NCI-H524 (cell line): ENCODE measurements at regions not wholly inside any gene's neighbourhood (a gene's known extent, or its start where the extent isn't known, plus 50 kb on each side); places are given as distances from the start of the nearest gene placed in this dataset.
A peak's percentile ranks its signal among the peaks of the same experiment; 100 is the strongest.

Experiments used
- DNase-seq, 2 experiments: peaks; one replicate each; lab custom pipeline; 2025; lab: John Stamatoyannopoulos, UW

GRCh38 chr4:3343358-3343757, 50.5 kb downstream of the RGS12 start:
- DNase-seq: no peak

GRCh38 chr4:3344104-3344503, 51.3 kb downstream of the RGS12 start:
- no peak for DNase-seq

DNA sequence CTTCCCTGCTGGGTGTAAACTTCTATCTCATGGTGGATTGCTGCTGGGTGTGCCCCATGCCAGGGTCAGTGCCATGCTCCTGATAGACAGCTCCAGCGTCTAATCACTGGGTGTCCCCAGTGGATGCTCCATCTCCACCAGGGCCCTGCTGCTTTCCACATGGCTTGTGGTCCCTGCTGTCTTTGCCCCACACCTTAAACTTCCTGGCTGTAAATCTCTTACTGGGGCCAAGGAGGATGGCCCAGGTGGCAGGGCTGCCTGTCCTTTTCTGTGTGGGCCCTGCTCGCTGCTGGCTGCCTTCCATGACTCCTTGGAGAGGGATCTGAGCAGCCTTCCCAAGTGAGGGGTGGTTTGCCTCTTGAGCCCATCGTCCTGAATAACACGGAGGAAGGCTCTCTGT, 51.8 kb downstream of the RGS12 start:
- no peak for DNase-seq

- no peak for DNase-seq
Measured at GRCh38 chr4:3345384-3345783, 52.6 kb downstream of the RGS12 start.

DNA sequence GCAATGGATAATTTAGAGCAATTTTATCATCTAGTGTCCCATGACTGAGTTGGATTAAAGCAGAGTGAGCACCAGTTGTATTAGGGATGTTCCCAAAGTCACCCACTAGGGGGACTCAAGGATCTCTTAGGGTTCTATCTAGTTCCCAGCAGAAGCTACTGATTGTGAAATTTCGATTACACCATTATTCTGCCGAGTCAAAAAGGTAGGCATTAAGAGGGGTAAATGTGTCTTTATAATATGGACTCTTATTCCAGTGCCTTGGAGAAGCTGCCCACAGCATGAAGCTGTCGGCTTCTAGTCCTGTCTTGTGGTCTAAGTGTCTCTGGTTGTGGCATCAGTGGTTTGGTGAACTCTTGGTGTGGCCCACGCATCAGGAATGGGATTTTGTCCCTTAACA, 53.3 kb downstream of the RGS12 start:
- peak in 1 of 2 experiments; percentile 68 for DNase-seq

DNA sequence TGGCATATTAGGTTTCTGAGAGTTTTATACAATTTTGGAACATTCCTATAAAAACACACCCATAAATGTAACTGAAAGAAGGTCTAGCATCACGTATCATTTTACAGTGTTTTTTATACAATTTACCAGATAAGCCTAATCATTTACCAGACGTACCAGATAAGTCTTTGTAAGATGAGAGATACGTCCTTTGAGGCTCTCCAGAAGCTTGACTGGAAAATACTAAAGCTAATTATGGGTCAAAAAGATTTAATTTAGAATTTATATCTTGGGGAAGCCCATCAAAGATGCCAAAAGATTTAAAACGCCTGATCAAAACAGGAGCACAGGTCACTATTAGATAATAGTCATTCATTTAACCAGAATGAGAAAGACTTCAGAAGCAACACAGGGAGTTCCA, 55.0 kb downstream of the RGS12 start:
- no peak for DNase-seq

GRCh38 chr4:3348621-3349020, 55.8 kb downstream of the RGS12 start:
- no peak for DNase-seq

- DNase-seq: no peak
Measured at GRCh38 chr4:3349116-3349515, 56.3 kb downstream of the RGS12 start.

- DNase-seq: no peak
Measured at GRCh38 chr4:3351997-3352396, 59.2 kb downstream of the RGS12 start.

DNA sequence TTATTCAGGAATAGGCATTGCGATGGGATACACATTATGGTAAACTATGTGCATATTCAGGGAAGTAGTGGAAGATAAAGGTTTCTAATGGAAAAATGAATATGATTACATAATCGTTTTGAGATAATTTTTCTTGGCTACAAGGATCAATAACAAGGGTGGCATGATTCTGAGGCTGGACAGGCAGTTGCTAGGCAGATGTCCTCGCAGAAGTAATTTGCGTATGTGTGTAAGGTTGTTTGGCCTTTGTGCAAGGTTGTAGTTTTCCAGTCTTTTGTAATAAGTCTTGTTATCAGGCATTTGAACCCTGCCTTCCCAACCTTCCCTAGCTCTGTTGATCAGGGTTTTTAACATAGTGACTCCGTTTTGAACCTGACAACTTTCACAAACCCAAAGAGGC, 59.7 kb downstream of the RGS12 start:
- DNase-seq: no peak

DNA sequence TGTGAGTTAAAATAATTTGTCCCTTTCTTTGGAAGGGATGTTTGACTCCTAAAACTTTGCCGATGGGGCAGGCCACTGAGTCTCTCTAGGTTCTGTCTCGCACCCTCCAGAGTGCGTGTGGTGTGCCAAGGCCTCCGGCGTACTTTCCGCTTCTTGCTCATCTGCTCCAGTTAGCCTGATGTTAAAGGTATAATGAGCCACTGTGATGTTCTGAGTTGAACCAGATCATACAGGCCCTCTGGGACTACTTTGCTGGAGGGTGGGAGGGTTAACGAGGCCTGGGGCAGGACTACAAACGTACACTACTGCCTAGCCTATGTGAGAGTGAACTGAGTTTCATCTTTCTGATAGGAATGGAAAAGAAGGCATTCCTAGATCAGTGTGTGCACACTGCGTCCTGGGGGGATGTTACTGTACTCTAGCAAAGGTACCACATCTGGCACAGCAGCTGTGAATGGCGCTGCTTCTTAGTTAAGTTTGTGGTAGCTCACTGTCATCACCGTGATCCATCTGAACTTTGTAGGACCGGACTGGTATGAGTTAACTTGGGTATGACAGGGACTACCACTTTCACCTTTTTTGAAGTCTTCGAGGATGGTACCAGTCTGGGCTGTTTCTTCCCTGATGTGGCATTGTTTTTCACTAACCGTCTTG, 60.2 kb downstream of the RGS12 start:
- DNase-seq: no peak

DNA sequence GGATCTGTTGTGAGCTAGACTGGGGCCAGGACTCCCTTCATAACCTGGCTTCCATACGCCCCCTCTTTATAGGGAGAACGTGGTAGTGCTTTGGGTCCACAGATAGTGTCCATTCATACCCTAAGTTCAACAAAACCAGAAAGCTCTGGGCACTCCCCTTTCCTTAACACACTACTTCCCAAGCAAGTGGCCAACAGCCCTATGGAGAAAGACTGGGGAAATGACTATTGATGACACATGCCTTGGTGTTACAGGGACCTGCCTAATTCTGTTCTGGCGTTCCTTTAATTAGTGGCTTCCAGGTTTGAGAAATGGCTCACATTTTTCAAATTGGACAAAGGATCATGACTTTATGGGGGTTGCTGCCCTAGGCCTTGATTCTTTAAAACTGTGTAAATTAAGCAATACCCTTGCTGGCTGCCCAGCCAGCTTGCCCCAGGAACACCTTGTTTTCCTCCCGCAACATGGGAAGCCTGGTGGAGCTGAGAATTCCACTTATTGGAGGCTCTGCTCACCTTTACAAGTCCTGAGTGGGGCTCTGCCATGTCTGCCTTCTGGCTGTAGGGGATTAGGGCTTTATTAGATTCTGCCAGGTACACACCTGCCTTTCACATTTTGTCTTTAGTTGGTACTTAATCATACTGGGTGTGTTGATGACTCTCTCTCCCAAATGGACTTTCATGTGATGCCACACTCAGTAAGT, 61.1 kb downstream of the RGS12 start:
- no peak for DNase-seq

DNA sequence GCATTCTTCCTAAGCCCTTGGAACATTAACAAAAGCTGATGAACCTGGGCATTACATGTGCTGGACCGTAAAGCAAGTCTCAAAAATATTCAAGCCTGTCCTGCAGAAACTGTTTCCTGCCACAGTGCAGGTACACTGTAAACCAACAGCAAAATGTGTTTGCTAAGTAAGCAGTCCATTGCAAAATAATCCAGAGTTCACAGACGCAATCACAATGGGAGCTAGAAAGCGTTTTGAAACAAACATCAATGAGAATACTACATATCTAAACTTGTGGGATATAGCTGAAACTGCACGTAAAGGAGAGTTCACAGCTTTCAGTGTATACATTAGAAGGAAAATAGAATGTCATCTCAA, 61.6 kb downstream of the RGS12 start:
- no peak for DNase-seq

DNA sequence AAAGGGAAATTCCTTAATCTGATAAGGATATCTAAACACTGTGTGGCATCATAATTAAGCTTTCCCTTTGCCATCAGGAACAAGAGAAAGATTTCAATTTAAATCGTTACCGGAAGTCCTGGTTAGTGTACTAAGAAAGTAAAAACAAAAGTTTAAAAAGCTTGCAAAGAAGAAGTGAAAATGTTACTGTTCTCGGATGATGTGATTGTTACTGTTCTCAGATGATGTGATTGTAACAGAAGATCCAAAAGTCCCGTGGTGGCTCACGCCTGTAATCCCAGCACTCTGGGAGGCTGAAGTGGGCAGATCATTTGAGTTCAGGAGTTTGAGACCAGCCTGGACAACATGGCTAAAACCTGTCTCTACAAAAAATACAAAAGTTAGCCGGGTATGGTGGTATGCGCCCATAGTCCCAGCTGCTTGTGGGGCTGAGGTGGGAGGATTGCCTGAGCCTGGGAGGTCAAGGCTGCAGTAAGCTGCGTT, 62.5 kb downstream of the RGS12 start:
- no peak for DNase-seq

GRCh38 chr4:3358656-3359055, 65.8 kb downstream of the RGS12 start:
- DNase-seq: no peak

GRCh38 chr4:3360777-3361176, 68.0 kb downstream of the RGS12 start:
- no peak for DNase-seq

GRCh38 chr4:3361406-3361805, 68.6 kb downstream of the RGS12 start:
- no peak for DNase-seq

DNA sequence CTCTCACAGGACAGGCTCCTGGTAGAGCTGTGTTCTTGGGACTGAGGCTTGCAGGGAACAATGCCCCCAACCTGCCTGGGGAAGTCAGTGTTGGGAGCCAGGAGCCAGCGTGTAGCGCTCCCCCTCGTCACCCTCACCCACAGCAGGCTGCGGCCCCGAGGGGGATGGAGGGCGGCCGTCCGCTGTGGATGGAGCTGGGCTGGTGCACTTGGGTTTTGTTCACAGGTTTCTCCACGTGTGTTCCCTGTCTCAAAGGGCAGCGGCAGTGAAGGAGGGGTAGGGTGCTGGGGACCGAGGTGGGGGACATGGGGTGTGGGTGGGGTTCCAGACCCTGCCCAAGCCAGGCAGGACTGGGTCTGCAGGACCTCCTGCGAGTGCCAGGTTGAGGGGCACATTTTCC, 69.1 kb downstream of the RGS12 start:
- no peak for DNase-seq

DNA sequence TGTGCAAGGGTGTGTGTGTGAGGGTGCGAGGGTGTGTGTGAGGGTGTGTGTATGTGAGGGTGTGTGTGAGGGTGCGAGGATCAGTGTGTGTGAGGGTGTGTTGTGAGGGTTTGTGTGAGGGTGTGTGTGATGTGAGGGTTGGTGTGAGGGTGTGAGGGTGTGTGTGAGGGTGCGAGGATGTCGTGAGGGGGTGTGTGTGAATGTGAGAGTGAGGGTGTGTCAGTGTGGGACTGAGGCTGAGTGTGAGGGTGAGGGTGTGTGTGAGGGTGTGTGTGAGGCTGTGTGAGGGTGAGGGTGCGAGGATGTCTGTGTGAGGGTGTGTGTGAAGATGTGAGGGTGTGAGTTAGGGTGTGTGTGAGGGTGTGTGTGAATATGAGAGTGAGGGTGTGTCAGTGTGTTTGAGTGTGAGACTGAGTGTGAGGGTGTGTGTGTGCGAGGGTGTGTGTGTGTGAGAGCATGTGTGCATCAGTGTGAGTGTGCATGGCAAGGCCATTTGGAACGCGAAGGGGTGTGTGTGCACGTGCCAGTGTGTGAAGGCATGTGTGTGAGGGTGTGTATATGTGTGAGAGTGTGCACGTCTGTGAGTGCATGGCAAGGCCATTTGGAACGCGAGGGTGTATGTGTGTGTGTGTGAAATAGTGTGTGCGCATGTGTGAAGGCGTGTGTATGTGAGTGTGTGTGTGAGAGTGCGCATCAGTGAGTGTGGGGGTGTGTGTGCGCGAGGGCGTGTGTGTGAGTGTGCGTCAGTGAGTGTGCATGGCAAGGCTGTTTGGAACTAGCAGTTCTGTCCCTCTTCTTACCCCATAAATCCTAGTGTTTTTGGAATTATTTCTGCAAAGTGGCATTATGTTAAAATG, 69.8 kb downstream of the RGS12 start:
- DNase-seq: no peak

GRCh38 chr4:3363411-3364141, 70.8 kb downstream of the RGS12 start:
- DNase-seq: no peak

DNA sequence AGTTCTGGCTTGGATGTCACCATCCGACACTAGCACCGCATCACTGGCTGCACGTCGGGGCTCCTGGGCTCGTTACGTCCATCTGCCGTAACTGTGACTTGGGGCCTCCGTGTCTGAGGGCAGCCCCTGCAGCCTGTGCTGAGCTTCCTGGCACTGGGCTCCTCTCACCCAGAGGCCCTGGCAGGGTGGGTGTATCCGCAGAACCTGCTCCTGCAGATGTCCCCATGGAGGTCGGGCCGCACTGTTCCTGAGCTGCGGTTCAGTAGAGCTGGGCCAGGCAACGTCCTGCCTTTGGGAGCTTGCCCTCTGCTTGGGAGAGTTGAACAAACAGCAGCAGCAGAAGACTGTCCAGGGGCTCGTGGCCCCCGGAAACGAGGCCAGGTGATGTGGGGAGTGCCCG, 71.4 kb downstream of the RGS12 start:
- DNase-seq: no peak

GRCh38 chr4:3364634-3365314, 72.0 kb downstream of the RGS12 start:
- no peak for DNase-seq
